ENCODE measurements at regions not wholly inside any gene's neighbourhood (a gene's known extent, or its start where the extent isn't known, plus 50 kb on each side); places are given as distances from the start of the nearest gene placed in this dataset.
"Not testable (repeated sequence)": the region's sequence is repeated elsewhere in the genome, so short reads cannot be mapped to it uniquely, and the experiment has no call there.

DNA sequence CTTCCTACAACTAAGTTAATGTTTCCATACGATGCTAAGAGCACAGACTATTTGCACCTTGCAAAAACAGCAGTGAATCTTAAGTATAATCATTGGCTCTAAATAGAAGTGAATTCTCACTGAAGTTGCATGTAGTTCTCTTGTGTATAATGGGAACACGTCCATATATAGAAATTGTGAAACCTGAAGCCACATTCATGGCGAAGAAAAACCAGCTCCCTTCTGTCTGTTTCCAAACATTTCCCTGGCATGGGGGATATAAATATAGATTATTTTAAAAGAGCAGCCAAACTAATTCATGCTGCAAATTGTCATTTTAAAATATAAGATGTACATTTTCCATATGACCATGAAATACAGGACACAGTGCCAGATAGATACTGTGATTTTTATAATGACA is 71.1 kb downstream of the TRAM1L1 start:
- ChIA-PET CTCF (no interaction called here), POLR2A (no interaction called here)
- H3K4me3 Mint-ChIP-seq, result no peak overlapping the region
- H3K36me3 Mint-ChIP-seq (ENCODE audit: low read depth), result no peaks in the 10 kb centered on the region
- DNase-seq, result no peak
- no peaks in the 10 kb centered on the region for H3K4me1 Mint-ChIP-seq
- no peak overlapping the region for H3K27ac Mint-ChIP-seq
- H3K9me3 Mint-ChIP-seq, result no peaks in the 10 kb centered on the region
- H3K27me3 Mint-ChIP-seq, result no peaks in the 10 kb centered on the region

- H3K4me1 Mint-ChIP-seq, result no peaks in the 10 kb centered on the region
- H3K9me3 Mint-ChIP-seq, result no peaks in the 10 kb centered on the region
- no peak overlapping the region for H3K4me3 Mint-ChIP-seq
- POLR2A ChIA-PET, result no interaction called here
- no peak for DNase-seq
- CTCF ChIA-PET, result no interaction called here
- no peak overlapping the region for H3K27ac Mint-ChIP-seq
- no peaks in the 10 kb centered on the region for H3K36me3 Mint-ChIP-seq (ENCODE audit: low read depth)
- no peaks in the 10 kb centered on the region for H3K27me3 Mint-ChIP-seq
Observed at GRCh38 chr4:117010671-117011070, 74.7 kb downstream of the TRAM1L1 start.

GRCh38 chr4:117001077-117001476 is 84.3 kb downstream of the TRAM1L1 start:
- no peaks in the 10 kb centered on the region for H3K36me3 Mint-ChIP-seq (ENCODE audit: low read depth)
- CTCF ChIA-PET, result no interaction called here

GRCh38 chr4:116982656-116983055 is 102.7 kb downstream of the TRAM1L1 start:
- H3K4me1 Mint-ChIP-seq, result no peaks in the 10 kb centered on the region
- no peak overlapping the region for H3K4me3 Mint-ChIP-seq
- no peak for DNase-seq
- no peak overlapping the region for H3K27ac Mint-ChIP-seq
- H3K27me3 Mint-ChIP-seq, result no peaks in the 10 kb centered on the region
- no peaks in the 10 kb centered on the region for H3K36me3 Mint-ChIP-seq (ENCODE audit: low read depth)
- POLR2A ChIA-PET, result no interaction called here
- no peaks in the 10 kb centered on the region for H3K9me3 Mint-ChIP-seq
- CTCF ChIA-PET, result no interaction called here

More at GRCh38 chr4:117001077-117001476, 84.3 kb downstream of the TRAM1L1 start:
- Mint-ChIP-seq H3K4me1 (no peaks in the 10 kb centered on the region), H3K27ac (no peak overlapping the region), H3K27me3 (no peaks in the 10 kb centered on the region), H3K4me3 (no peak overlapping the region), H3K9me3 (no peaks in the 10 kb centered on the region)
- DNase-seq, result no peak
- POLR2A ChIA-PET, result no interaction called here

GRCh38 chr4:116980436-116980835 is 104.9 kb downstream of the TRAM1L1 start:
- H3K4me3 Mint-ChIP-seq; H3K9me3 Mint-ChIP-seq; CTCF ChIA-PET; POLR2A ChIA-PET; H3K36me3 Mint-ChIP-seq (ENCODE audit: low read depth); H3K4me1 Mint-ChIP-seq; H3K27ac Mint-ChIP-seq; DNase-seq; H3K27me3 Mint-ChIP-seq: not testable (repeated sequence)

- no peaks in the 10 kb centered on the region for H3K9me3 Mint-ChIP-seq
- no peak overlapping the region for H3K4me3 Mint-ChIP-seq
- no peaks in the 10 kb centered on the region for H3K36me3 Mint-ChIP-seq (ENCODE audit: low read depth)
- ChIA-PET POLR2A (no interaction called here), CTCF (no interaction called here)
- no peaks in the 10 kb centered on the region for H3K4me1 Mint-ChIP-seq
- H3K27ac Mint-ChIP-seq, result no peak overlapping the region
- no peaks in the 10 kb centered on the region for H3K27me3 Mint-ChIP-seq
- no peak for DNase-seq
Observed at GRCh38 chr4:116959045-116959444, 126.3 kb downstream of the TRAM1L1 start.

DNA sequence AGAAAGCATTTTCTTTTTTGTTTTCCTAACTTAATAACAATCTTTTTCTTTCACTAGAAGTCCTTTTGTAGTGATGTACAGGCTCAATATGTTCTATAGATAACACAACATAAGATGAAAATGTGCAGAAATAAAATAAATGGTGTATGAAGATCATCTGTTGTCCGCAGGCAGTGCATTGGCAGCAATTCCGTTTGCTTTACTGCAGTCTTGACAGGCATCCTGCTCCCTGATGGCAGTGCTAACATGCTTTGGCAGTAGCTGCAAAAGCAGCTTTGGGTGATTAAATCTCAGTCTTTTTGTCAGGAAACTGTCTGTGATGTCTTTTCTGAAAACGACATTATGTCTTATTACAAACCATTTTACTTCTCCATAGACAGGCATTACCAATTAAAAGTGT is 131.4 kb downstream of the TRAM1L1 start:
- Mint-ChIP-seq H3K27ac (no peak overlapping the region), H3K9me3 (no peaks in the 10 kb centered on the region), H3K4me1 (no peaks in the 10 kb centered on the region), H3K4me3 (no peak overlapping the region), H3K27me3 (no peaks in the 10 kb centered on the region), H3K36me3 (ENCODE audit: low read depth) (no peaks in the 10 kb centered on the region)
- ChIA-PET POLR2A (no interaction called here), CTCF (no interaction called here)
- DNase-seq, result no peak

GRCh38 chr4:116952530-116953136 is 132.7 kb downstream of the TRAM1L1 start:
- Mint-ChIP-seq H3K36me3 (ENCODE audit: low read depth) (no peaks in the 10 kb centered on the region), H3K4me3 (no peak overlapping the region), H3K9me3 (no peaks in the 10 kb centered on the region), H3K27me3 (no peaks in the 10 kb centered on the region), H3K27ac (no peak overlapping the region), H3K4me1 (no peaks in the 10 kb centered on the region)
- no peak for DNase-seq
- ChIA-PET CTCF (no interaction called here), POLR2A (no interaction called here)

DNA sequence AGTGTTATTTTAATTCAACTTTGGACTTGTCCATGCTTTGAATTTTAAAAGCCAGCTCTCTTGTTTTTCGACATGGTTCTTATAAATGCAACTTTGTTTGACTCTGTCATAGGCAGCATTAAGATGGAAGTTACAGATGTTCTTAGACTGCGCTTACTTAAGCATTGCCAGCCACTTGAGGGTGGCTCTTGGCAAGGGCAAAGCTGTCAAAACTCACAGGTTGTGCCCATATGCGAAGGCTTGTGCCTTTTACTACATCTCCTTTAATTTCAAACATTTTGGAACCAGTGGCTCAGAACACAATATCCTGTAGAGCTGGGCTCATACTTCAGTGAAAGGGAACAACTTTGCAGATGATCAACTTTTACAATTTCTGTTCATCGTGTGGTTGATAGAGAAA is 135.5 kb downstream of the TRAM1L1 start:
- Mint-ChIP-seq H3K4me1 (no peaks in the 10 kb centered on the region), H3K4me3 (no peak overlapping the region), H3K27ac (no peak overlapping the region), H3K36me3 (ENCODE audit: low read depth) (no peaks in the 10 kb centered on the region), H3K9me3 (no peaks in the 10 kb centered on the region), H3K27me3 (no peaks in the 10 kb centered on the region)
- ChIA-PET POLR2A (no interaction called here), CTCF (no interaction called here)
- DNase-seq, result no peak

GRCh38 chr4:116942315-116942714 is 143.1 kb downstream of the TRAM1L1 start:
- ChIA-PET POLR2A (no interaction called here), CTCF (no interaction called here)
- H3K9me3 Mint-ChIP-seq, result no peaks in the 10 kb centered on the region
- no peak overlapping the region for H3K27ac Mint-ChIP-seq
- H3K27me3 Mint-ChIP-seq, result no peaks in the 10 kb centered on the region
- no peak for DNase-seq
- no peaks in the 10 kb centered on the region for H3K36me3 Mint-ChIP-seq (ENCODE audit: low read depth)
- H3K4me1 Mint-ChIP-seq, result no peaks in the 10 kb centered on the region
- no peak overlapping the region for H3K4me3 Mint-ChIP-seq

DNA sequence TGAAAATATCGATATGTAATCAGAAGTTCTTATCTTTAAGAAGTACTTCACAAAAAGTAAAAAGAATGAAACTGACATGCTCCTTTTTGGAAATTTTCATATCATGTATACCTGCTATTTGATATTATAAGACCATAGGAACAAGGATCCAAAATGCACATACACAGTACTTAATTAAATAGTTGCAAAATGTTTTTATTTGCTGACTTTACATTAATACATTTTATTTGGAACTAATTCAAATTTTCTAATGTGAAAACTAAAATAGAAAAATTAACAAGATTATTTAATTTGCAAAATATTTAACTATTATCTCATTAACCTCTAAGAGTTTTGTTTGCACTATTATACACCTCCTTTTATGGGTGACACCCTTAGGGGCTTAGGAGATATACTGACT is 155.0 kb downstream of the TRAM1L1 start:
- Mint-ChIP-seq H3K36me3 (ENCODE audit: low read depth) (no peaks in the 10 kb centered on the region), H3K9me3 (no peaks in the 10 kb centered on the region), H3K4me1 (no peaks in the 10 kb centered on the region), H3K27me3 (no peaks in the 10 kb centered on the region), H3K4me3 (no peak overlapping the region), H3K27ac (no peak overlapping the region)
- POLR2A ChIA-PET, result no interaction called here
- no peak for DNase-seq
- CTCF ChIA-PET, result no interaction called here

DNA sequence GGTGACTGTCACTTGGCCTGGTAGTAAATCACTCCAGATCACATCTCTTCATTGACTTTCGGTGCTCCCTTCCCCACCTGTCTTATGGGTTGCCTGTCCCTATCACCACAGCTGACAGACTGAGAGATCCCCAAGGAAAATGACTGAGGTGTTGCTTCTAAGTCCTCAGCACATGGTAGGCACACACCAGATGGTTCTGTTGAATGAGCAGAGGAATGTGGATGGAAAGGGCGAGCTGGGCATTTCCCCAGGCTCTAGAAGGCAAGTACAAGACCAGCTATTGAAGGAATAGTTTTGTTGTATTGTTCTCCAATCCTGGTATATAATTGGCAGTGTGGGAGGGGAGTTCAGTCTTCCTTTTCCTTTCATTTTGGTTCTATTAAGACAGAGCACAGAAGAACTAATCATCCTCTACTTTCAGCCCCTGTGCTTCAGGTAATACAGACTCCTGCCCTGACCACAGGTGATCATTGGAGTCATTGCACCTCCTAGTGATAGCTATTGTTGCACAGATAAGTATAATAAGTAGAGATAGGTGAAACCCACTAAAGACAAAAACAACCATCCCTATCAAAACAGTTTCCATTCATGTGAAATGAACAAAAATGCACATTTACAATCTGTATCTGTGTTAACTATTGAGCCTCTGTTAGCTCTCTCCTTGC is 158.6 kb downstream of the TRAM1L1 start:
- Mint-ChIP-seq H3K4me1 (no peaks in the 10 kb centered on the region), H3K36me3 (ENCODE audit: low read depth) (no peaks in the 10 kb centered on the region), H3K4me3 (no peak overlapping the region), H3K27me3 (peaks cover 3% of the 10 kb centered on the region), H3K9me3 (no peaks in the 10 kb centered on the region), H3K27ac (no peak overlapping the region)
- DNase-seq, result no peak
- ChIA-PET POLR2A (no interaction called here), CTCF (no interaction called here)

GRCh38 chr4:116925900-116926457 is 159.4 kb downstream of the TRAM1L1 start:
- no peak for DNase-seq
- Mint-ChIP-seq H3K36me3 (ENCODE audit: low read depth) (no peaks in the 10 kb centered on the region), H3K27ac (no peak overlapping the region), H3K9me3 (no peaks in the 10 kb centered on the region), H3K4me3 (no peak overlapping the region), H3K4me1 (no peaks in the 10 kb centered on the region), H3K27me3 (peaks cover 3% of the 10 kb centered on the region)
- POLR2A ChIA-PET, result no interaction called here
- CTCF ChIA-PET, result no interaction called here

DNA sequence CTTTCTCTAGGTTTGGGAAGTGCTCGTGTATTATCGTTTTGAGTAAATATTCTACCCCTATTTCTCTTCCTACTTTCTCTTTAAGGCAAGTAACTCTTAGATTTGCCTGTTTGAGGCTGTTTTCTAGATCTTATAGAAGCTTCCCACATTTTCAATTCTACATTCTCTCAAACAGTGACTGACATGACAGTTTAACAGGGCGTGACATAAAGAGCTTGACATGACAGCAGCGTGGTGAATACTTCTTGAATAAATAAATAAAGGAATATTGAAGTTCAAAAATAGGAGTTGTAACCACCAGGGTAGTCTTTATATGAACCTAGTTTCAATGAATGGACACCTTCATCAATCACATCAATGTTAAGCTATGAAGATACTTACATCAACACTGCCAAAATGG is 162.0 kb downstream of the TRAM1L1 start:
- H3K4me3 Mint-ChIP-seq, result no peak overlapping the region
- H3K9me3 Mint-ChIP-seq, result no peaks in the 10 kb centered on the region
- no peaks in the 10 kb centered on the region for H3K4me1 Mint-ChIP-seq
- no peaks in the 10 kb centered on the region for H3K36me3 Mint-ChIP-seq (ENCODE audit: low read depth)
- peaks cover 3% of the 10 kb centered on the region for H3K27me3 Mint-ChIP-seq
- POLR2A ChIA-PET, result no interaction called here
- H3K27ac Mint-ChIP-seq, result no peak overlapping the region
- CTCF ChIA-PET, result no interaction called here
- no peak for DNase-seq
